GM18907 (cell line): ENCODE measurements at regions not wholly inside any gene's neighbourhood (a gene's known extent, or its start where the extent isn't known, plus 50 kb on each side); places are given as distances from the start of the nearest gene placed in this dataset.

Source experiments
- ATAC-seq: cut with Tn5 transposase; IDR thresholded peaks from one replicate; pipeline ENCODE4 v1.9.1; 2021; ENCODE audit warnings: mild to moderate bottlenecking, moderate library complexity; ENCODE audit not compliant: unreplicated experiment

DNA sequence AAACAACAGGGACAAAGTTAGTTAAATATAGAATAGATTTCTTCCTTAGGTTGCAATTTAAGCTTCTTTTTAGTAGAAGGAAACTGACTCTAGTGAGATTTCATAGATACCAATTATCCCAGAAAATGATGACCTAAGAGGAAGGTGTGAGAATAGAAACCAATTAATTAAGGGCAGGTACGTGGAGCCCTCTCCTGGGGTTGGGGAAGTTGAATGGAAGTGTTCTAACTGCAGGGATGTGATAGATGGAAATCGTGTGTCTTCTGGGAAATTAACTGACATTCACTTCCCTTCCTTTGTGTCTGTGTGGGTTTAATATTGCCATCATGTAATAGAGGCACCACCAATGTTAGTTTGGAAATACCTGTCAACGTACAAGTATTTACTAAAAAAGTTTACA lies 204.1 kb upstream of the ANK2 start:
- ATAC-seq = no peak

DNA sequence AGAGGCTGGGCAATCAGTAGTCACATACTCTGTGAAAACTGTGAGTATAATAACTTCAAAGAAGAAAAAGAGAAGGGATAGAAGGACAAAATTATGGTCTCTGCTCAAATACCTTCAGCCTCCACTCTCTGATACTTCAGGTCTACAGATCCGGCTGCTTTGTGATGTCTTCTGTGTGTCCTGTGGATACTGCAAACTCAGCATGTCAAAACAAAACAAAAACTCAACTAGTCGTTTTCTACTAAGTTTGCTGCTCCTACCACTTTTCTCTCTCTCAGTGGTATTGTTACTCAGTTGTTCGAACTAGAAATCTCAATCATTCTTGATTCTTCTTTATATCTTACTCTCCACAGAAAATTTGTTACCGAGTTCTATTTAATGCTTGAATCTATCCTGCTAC lies 202.4 kb upstream of the ANK2 start:
- no peak for ATAC-seq

- ATAC-seq = no peak
These were observed 201.7 kb upstream of the ANK2 start for GRCh38 chr4:112847781-112848180.

- ATAC-seq = no peak
These were observed 200.5 kb upstream of the ANK2 start for GRCh38 chr4:112848911-112849310.

DNA sequence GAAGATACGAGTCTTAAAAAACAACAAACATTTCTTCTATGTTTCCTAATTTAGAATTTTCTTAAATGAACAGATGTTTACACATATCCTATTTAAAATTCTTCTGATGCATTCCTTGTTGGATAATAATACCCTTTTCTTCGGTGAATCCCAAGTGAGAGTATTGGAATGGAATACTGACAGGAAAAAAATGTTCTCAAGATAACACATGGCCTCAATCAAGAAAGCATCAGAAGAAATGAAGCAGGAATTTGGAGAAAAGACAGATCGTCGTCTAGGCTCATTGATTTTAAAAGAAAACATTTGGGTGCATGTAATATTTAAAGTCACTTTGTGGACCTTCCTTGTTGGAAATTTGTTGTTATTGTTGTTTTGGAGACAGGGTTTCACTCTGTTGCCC lies 196.9 kb upstream of the ANK2 start:
- no peak for ATAC-seq

GRCh38 chr4:112853662-112854256 lies 195.7 kb upstream of the ANK2 start:
- ATAC-seq = no peak

DNA sequence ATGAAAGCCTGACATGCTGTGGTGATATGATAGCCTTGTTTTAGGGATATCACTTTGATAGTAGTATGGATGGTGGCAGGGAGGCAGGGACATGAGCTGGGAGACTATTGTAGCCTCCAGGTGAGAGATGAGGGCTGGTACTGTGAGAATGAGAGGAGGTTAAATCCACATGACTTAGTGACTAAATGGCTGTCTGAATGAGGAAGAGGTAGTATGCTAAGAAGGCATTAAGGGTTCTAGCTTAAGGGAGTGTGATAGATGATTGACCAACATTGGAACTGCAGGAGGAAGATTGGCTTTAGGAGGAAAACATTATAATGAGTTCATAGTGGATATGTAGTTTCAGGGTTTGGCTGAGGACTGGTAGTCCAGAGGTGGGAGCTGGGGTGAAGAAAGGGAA lies 195.0 kb upstream of the ANK2 start:
- ATAC-seq = no peak

DNA sequence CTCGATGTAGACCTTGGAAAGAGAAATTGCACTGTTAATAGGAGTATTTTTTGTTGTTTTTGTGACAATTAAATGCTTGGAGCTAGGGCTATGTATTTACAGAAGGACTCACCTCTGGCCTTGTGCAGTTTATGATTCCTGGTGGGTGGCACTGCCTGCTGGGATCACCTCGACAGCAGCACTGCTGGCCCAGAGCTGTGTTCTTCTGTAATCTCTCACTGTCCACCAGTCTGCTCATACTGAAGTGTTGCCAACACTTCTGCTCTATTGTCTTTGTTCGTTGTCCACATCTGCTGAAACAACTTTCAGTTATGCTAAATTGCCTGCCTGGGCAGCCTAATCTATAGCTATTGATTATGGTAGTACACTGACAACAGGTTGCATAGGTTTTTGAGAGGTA lies 194.4 kb upstream of the ANK2 start:
- ATAC-seq = no peak

GRCh38 chr4:112857461-112857860 lies 192.0 kb upstream of the ANK2 start:
- no peak for ATAC-seq

GRCh38 chr4:112858751-112859150 lies 190.7 kb upstream of the ANK2 start:
- ATAC-seq = no peak

GRCh38 chr4:112859456-112860184 lies 189.8 kb upstream of the ANK2 start:
- ATAC-seq = no peak

GRCh38 chr4:112860830-112861690 lies 188.4 kb upstream of the ANK2 start:
- no peak for ATAC-seq

DNA sequence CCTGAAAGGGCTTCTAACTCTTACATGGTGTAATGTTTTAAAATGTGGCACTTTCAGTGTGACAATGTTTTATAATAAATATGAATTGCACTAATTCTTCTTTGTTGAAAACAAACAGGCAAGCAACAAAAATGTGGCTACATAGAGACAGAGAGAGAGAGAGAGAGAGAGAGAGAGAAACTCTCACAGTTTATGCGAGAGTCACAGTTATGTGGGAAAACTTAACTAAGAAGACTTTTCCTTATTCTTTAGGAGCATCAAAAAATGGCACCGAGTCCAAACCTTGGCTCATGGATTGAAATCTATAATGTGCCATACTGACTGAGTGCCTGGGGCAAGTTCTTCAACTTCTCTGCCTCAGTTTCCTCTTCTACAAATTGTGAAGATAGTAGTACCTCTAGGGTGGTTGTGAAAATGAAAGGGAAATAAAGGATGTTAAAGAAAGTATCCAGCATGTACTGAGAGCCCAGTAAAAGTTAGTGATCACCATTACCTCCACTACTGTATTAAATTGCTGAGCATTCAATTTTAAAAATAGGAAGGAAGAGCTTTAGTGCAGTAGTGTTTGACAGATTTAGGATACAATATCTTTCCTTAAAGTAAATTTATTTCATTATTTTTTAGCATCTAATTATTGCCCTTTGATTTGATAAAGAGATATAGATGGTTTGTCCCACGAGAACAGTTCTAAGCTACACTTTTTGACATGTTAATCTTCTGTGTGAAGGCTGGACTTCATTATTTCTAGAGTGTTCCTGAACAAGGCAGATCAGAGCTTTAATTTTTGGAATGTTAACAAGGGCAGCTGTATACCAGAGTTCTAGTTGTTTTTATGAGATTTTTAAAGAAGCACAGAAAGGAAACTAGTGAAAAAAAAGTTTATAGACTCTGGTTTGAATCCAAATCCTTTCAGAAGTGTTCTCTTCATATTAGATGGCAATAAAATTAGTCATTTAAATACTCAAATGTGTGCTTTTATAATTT lies 187.5 kb upstream of the ANK2 start:
- ATAC-seq = no peak

GRCh38 chr4:112865443-112865842 lies 184.0 kb upstream of the ANK2 start:
- no peak for ATAC-seq

GRCh38 chr4:112876316-112876715 lies 173.1 kb upstream of the ANK2 start:
- no peak for ATAC-seq

GRCh38 chr4:112881842-112882241 lies 167.6 kb upstream of the ANK2 start:
- no peak for ATAC-seq

GRCh38 chr4:112882286-112882685 lies 167.2 kb upstream of the ANK2 start:
- ATAC-seq = no peak

GRCh38 chr4:112884406-112884805 lies 165.0 kb upstream of the ANK2 start:
- no peak for ATAC-seq

- ATAC-seq = no peak
These were observed 163.6 kb upstream of the ANK2 start for GRCh38 chr4:112885897-112886296.

GRCh38 chr4:112888622-112889021 lies 160.8 kb upstream of the ANK2 start:
- no peak for ATAC-seq

DNA sequence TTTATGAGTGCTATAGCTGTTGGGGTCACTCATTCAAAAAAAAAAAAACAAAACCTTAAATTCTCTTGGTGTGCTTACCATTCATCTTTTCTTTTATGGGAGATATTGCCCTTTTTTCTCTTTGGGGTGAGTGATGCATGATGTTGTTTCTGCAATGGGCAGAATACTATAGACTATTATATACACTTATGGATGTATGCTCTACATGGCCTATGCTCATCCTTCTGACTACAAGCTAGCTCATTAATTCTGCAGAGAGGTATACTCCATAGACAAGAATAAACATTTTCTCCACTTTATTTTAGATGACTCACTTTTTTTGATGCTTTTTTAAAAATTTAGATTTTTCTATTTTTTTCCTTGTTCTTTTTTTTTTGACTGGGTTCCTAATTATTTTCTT lies 160.3 kb upstream of the ANK2 start:
- no peak for ATAC-seq
